ENCODE measurements at regions not wholly inside any gene's neighbourhood (a gene's known extent, or its start where the extent isn't known, plus 50 kb on each side); places are given as distances from the start of the nearest gene placed in this dataset.

DNA sequence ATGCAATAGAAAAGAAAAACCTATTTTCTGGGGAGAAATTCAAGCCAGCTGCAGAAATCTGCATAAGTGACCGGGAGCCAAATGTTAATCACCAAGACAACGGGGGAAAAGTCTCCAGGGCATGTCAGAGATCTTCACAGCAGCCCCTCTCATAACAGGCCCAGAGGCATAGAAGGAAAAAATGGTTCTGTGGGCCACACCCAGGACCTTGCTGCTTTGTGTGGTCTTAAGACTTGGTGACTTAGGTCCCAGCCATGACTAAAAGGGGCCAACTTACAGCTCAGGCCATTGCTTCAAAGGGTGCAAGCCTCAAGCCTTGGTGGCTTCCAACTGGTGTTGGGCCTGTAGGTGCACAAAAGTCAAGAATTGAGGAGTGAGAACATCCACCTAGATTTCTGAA lies 2847.6 kb upstream of the PCDH20 start:
- no peak overlapping the region for H3K9ac ChIP-seq (ENCODE audit: low read length)
- H3K36me3 ChIP-seq (ENCODE audit: low read length) = no peaks in the 10 kb centered on the region
- no peaks in the 10 kb centered on the region for H3F3A ChIP-seq (ENCODE audit: insufficient read depth)
- TF ChIP-seq EZH2phosphoT487 (conservative IDR thresholded peaks at IDR 0.05; ENCODE audit: low read length) = no peak
- TF ChIP-seq, protein P1, sequence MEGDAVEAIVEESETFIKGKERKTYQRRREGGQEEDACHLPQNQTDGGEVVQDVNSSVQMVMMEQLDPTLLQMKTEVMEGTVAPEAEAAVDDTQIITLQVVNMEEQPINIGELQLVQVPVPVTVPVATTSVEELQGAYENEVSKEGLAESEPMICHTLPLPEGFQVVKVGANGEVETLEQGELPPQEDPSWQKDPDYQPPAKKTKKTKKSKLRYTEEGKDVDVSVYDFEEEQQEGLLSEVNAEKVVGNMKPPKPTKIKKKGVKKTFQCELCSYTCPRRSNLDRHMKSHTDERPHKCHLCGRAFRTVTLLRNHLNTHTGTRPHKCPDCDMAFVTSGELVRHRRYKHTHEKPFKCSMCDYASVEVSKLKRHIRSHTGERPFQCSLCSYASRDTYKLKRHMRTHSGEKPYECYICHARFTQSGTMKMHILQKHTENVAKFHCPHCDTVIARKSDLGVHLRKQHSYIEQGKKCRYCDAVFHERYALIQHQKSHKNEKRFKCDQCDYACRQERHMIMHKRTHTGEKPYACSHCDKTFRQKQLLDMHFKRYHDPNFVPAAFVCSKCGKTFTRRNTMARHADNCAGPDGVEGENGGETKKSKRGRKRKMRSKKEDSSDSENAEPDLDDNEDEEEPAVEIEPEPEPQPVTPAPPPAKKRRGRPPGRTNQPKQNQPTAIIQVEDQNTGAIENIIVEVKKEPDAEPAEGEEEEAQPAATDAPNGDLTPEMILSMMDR (IDR thresholded peaks at IDR 0.05; ENCODE audit: insufficient read depth, low read length, poor library complexity, severe bottlenecking) = no peak
- H4K20me1 ChIP-seq (ENCODE audit: low read depth, low read length) = no peaks in the 10 kb centered on the region
- no peak overlapping the region for H3K4me3 ChIP-seq (ENCODE audit: insufficient read depth, low read length, poor library complexity, severe bottlenecking)
- no peaks in the 10 kb centered on the region for H3K9me2 ChIP-seq (replicated peaks; ENCODE audit: insufficient read depth, low read length)
- H3K79me2 ChIP-seq (ENCODE audit: insufficient read depth, low read length) = no peaks in the 10 kb centered on the region
- H3K27ac ChIP-seq (ENCODE audit: low read depth, low read length) = no peak overlapping the region
- H2AFZ ChIP-seq (ENCODE audit: low read depth, low read length, severe bottlenecking) = no peak overlapping the region
- no peaks in the 10 kb centered on the region for H3K27me3 ChIP-seq (ENCODE audit: low read length)
- peaks cover 17% of the 10 kb centered on the region; the same call in 1 of the 2 replicates for H3K9me3 ChIP-seq (ENCODE audit: insufficient read depth, low read length)
- H3K4me2 ChIP-seq (ENCODE audit: low read depth, low read length, poor library complexity, severe bottlenecking) = no peak overlapping the region

DNA sequence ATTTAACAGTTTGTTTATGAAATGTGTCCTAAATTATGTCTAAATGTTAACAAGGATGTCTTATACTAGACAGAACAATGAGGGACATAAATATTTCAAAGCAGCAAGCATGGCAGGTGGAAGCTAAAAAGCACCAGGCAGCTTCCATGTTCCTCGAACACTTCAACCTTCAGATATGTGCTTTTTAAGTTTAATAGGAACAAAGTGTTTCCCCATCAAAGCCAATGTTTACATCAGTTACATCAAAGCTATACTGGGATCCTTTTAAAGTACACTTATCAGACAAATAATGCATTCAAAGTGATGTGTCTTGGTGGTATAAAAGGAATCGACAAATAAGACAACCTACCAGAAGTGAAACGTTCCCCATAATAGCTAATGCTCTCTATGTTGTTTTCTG lies 2841.1 kb upstream of the PCDH20 start:
- TF ChIP-seq EZH2phosphoT487 (conservative IDR thresholded peaks at IDR 0.05; ENCODE audit: low read length) = no peak
- TF ChIP-seq, protein P1 (IDR thresholded peaks at IDR 0.05; ENCODE audit: insufficient read depth, low read length, poor library complexity, severe bottlenecking) = no peak
- no peaks in the 10 kb centered on the region for H3K9me2 ChIP-seq (replicated peaks; ENCODE audit: insufficient read depth, low read length)
- H2AFZ ChIP-seq (ENCODE audit: low read depth, low read length, severe bottlenecking) = peak overlapping the region; percentile 57
- no peak overlapping the region for H3K9ac ChIP-seq (ENCODE audit: low read length)
- H3K27me3 ChIP-seq (ENCODE audit: low read length) = no peaks in the 10 kb centered on the region
- H3K27ac ChIP-seq (ENCODE audit: low read depth, low read length) = no peak overlapping the region
- no peaks in the 10 kb centered on the region for H3K79me2 ChIP-seq (ENCODE audit: insufficient read depth, low read length)
- H4K20me1 ChIP-seq (ENCODE audit: low read depth, low read length) = no peaks in the 10 kb centered on the region
- H3K4me2 ChIP-seq (ENCODE audit: low read depth, low read length, poor library complexity, severe bottlenecking) = no peak overlapping the region
- H3K9me3 ChIP-seq (ENCODE audit: insufficient read depth, low read length) = no peaks in the 10 kb centered on the region
- no peak overlapping the region for H3K4me3 ChIP-seq (ENCODE audit: insufficient read depth, low read length, poor library complexity, severe bottlenecking)
- no peaks in the 10 kb centered on the region for H3K36me3 ChIP-seq (ENCODE audit: low read length)
- no peaks in the 10 kb centered on the region for H3F3A ChIP-seq (ENCODE audit: insufficient read depth)

- H2AFZ ChIP-seq (ENCODE audit: low read depth, low read length, severe bottlenecking) = no peak overlapping the region
- H4K20me1 ChIP-seq (ENCODE audit: low read depth, low read length) = no peaks in the 10 kb centered on the region
- H3K79me2 ChIP-seq (ENCODE audit: insufficient read depth, low read length) = no peaks in the 10 kb centered on the region
- H3K9me3 ChIP-seq (ENCODE audit: insufficient read depth, low read length) = no peaks in the 10 kb centered on the region
- H3F3A ChIP-seq (ENCODE audit: insufficient read depth) = no peaks in the 10 kb centered on the region
- H3K36me3 ChIP-seq (ENCODE audit: low read length) = no peaks in the 10 kb centered on the region
- no peak overlapping the region for H3K27ac ChIP-seq (ENCODE audit: low read depth, low read length)
- TF ChIP-seq, protein P1 (IDR thresholded peaks at IDR 0.05; ENCODE audit: insufficient read depth, low read length, poor library complexity, severe bottlenecking) = no peak
- no peak for TF ChIP-seq EZH2phosphoT487 (conservative IDR thresholded peaks at IDR 0.05; ENCODE audit: low read length)
- H3K4me3 ChIP-seq (ENCODE audit: insufficient read depth, low read length, poor library complexity, severe bottlenecking) = no peak overlapping the region
- H3K9me2 ChIP-seq (replicated peaks; ENCODE audit: insufficient read depth, low read length) = no peaks in the 10 kb centered on the region
- H3K4me2 ChIP-seq (ENCODE audit: low read depth, low read length, poor library complexity, severe bottlenecking) = no peak overlapping the region
- no peaks in the 10 kb centered on the region for H3K27me3 ChIP-seq (ENCODE audit: low read length)
- no peak overlapping the region for H3K9ac ChIP-seq (ENCODE audit: low read length)
These were observed 2840.3 kb upstream of the PCDH20 start for GRCh38 chr13:64255988-64256387.

Data from SU-DHL-6 (cell line).